Colonic mucosa (tissue), 4 donors: ENCODE measurements at regions not wholly inside any gene's neighbourhood (a gene's known extent, or its start where the extent isn't known, plus 50 kb on each side); places are given as distances from the start of the nearest gene placed in this dataset.

Experiments used
- DNase-seq: peaks from one replicate; pipeline ENCODE4 v3.0.0-alpha.2; 2020
- H3K27ac ChIP-seq: fragments of 200-600 bp; one replicate; pipeline ENCODE4 v1.8.0; 2021
- H3K27me3 ChIP-seq: fragments of 200-600 bp; one replicate; pipeline ENCODE4 v1.8.0; 2021
- H3K36me3 ChIP-seq: fragments of 200-600 bp; one replicate; pipeline ENCODE4 v1.8.0; 2021
- H3K4me1 ChIP-seq: fragments of 200-600 bp; one replicate; pipeline ENCODE4 v1.8.0; 2021; ENCODE audit warnings: mild to moderate bottlenecking
- H3K4me3 ChIP-seq: fragments of 200-600 bp; one replicate; pipeline ENCODE4 v1.8.0; 2021
- H3K9ac ChIP-seq, 2 donors: one replicate each; pipeline ENCODE4 v1.7.0; 2013; ENCODE audit warnings: control low read depth in 2 of 2, low read depth in 2 of 2, low read length in 2 of 2
- H3K9me3 ChIP-seq: fragments of 200-600 bp; one replicate; pipeline ENCODE4 v1.8.0; 2021
- CTCF ChIP-seq: fragments of 200-600 bp; IDR thresholded peaks from one replicate; pipeline ENCODE4 v1.8.0; 2022; ENCODE audit warnings: antibody characterized with exemption, mild to moderate bottlenecking
- intact Hi-C: fragments of 100-400 bp; cut with DNase I; formaldehyde crosslinking; loops from one replicate; pipeline ENCODE4 v1.14.1; 2022
- donor health status: healthy.
- donor health status: DM: no; HTN: no; CAD: no.
- donor health status: DM: no; HTN: no; CAD: no.

GRCh38 chr14:51422704-51423103 lies 182.7 kb downstream of the TMX1 start:
- no peaks in the 10 kb centered on the region for H3K36me3 ChIP-seq
- H3K9ac ChIP-seq, result no peak overlapping the region
- H3K4me3 ChIP-seq, result no peak overlapping the region
- no peaks in the 10 kb centered on the region for H3K4me1 ChIP-seq
- no peak overlapping the region for H3K27ac ChIP-seq
- no peaks in the 10 kb centered on the region for H3K27me3 ChIP-seq
- H3K9me3 ChIP-seq, result no peaks in the 10 kb centered on the region
- intact Hi-C loops, result no loop called here
- TF ChIP-seq CTCF, result no peak
- DNase-seq, result no peak

GRCh38 chr14:51424041-51424440 lies 184.0 kb downstream of the TMX1 start:
- no peak for TF ChIP-seq CTCF
- Histone ChIP-seq H3K4me1 (no peaks in the 10 kb centered on the region), H3K27me3 (no peaks in the 10 kb centered on the region), H3K9me3 (no peaks in the 10 kb centered on the region), H3K9ac (no peak overlapping the region), H3K36me3 (no peaks in the 10 kb centered on the region), H3K4me3 (no peak overlapping the region), H3K27ac (no peak overlapping the region)
- no peak for DNase-seq
- intact Hi-C loops, result no loop called here

GRCh38 chr14:51424561-51425251 lies 184.7 kb downstream of the TMX1 start:
- intact Hi-C loops, result no loop called here

GRCh38 chr14:51428981-51429380 lies 188.9 kb downstream of the TMX1 start:
- TF ChIP-seq CTCF, result no peak
- Histone ChIP-seq H3K36me3 (no peaks in the 10 kb centered on the region), H3K27ac (no peak overlapping the region), H3K9ac (no peak overlapping the region), H3K27me3 (no peaks in the 10 kb centered on the region), H3K4me1 (no peaks in the 10 kb centered on the region), H3K9me3 (no peaks in the 10 kb centered on the region), H3K4me3 (no peak overlapping the region)
- no peak for DNase-seq
- intact Hi-C loops, result no loop called here

More at GRCh38 chr14:51424561-51425251, 184.7 kb downstream of the TMX1 start:
- H3K36me3 ChIP-seq, result no peaks in the 10 kb centered on the region
- no peak for DNase-seq
- no peaks in the 10 kb centered on the region for H3K4me1 ChIP-seq
- H3K27me3 ChIP-seq, result no peaks in the 10 kb centered on the region
- H3K27ac ChIP-seq, result no peak overlapping the region
- TF ChIP-seq CTCF, result no peak
- H3K9ac ChIP-seq, result no peak overlapping the region
- no peak overlapping the region for H3K4me3 ChIP-seq
- no peaks in the 10 kb centered on the region for H3K9me3 ChIP-seq

GRCh38 chr14:51430079-51430478 lies 190.0 kb downstream of the TMX1 start:
- DNase-seq, result no peak
- H3K9me3 ChIP-seq, result no peaks in the 10 kb centered on the region
- no peaks in the 10 kb centered on the region for H3K36me3 ChIP-seq
- no peak for TF ChIP-seq CTCF
- no peak overlapping the region for H3K4me3 ChIP-seq
- no peaks in the 10 kb centered on the region for H3K4me1 ChIP-seq
- H3K9ac ChIP-seq, result no peak overlapping the region
- H3K27me3 ChIP-seq, result no peaks in the 10 kb centered on the region
- H3K27ac ChIP-seq, result no peak overlapping the region
- intact Hi-C loops, result no loop called here
